Endothelial cell of umbilical vein (primary cell): ENCODE measurements at regions not wholly inside any gene's neighbourhood (a gene's known extent, or its start where the extent isn't known, plus 50 kb on each side); places are given as distances from the start of the nearest gene placed in this dataset.

Experiments used
- BruUV-seq: library from RNA; stranded (reverse); fragments of 400-500 nt; replicated peaks from 2 replicates; lab custom pipeline; 2021; lab: Mats Ljungman, UMichigan
- CTCF ChIA-PET: fragments of 300-600, 350-600 bp; sonication (Branson Sonifier 250); formaldehyde crosslinking; loops from one replicate; lab custom pipeline; 2021; ENCODE audit warnings: antibody characterized with exemption, inconsistent platforms; lab: Charles Lee
- POLR2A ChIA-PET: fragments of 300-600, 350-600 bp; sonication (Branson Sonifier 250); formaldehyde crosslinking; loops from one replicate; lab custom pipeline; 2021; ENCODE audit warnings: antibody characterized with exemption, inconsistent platforms; lab: Charles Lee
- DNase-seq: peaks from one replicate; pipeline ENCODE4 v3.0.0-alpha.2; 2011; ENCODE audit warnings: low read depth, low spot score
- FAIRE-seq: peaks from 2 replicates; lab custom pipeline; 2011; peaks lifted over from hg19 to GRCh38; lab: Jason Lieb, UNC
- H2AFZ ChIP-seq: 2 replicates; pipeline ENCODE4 v1.6.0; 2012; ENCODE audit warnings: low read depth, low read length, control low read depth, inconsistent platforms
- H3K27ac ChIP-seq: 2 replicates; pipeline ENCODE4 v1.5.1; 2011; ENCODE audit warnings: low read depth, mild to moderate bottlenecking, control low read depth, low read length, moderate library complexity; ENCODE audit not compliant: insufficient read depth
- H3K27me3 ChIP-seq, 2 experiments: 2 replicates each; pipeline versions ENCODE4 v1.6.0 to v1.6.1; 2011; ENCODE audit warnings: low read length in 2 of 2, mixed read lengths in 1 of 2; ENCODE audit not compliant: control insufficient read depth in 2 of 2, insufficient read depth in 2 of 2
- H3K36me3 ChIP-seq, 2 experiments: 2 replicates in 1 of 2; 3 replicates in 1 of 2; pipeline ENCODE4 v1.5.1; 2011; ENCODE audit warnings: low read length in 2 of 2, mild to moderate bottlenecking in 1 of 2, moderate library complexity in 1 of 2; ENCODE audit not compliant: control insufficient read depth in 2 of 2, insufficient read depth in 2 of 2; ENCODE audit errors: extremely low read depth in 1 of 2
- H3K4me1 ChIP-seq: 3 replicates; pipeline ENCODE4 v1.5.1; 2011; ENCODE audit warnings: mild to moderate bottlenecking, low read length; ENCODE audit not compliant: control insufficient read depth, insufficient read depth; ENCODE audit errors: extremely low read depth
- H3K4me2 ChIP-seq: 2 replicates; pipeline ENCODE4 v1.6.1; 2011; ENCODE audit warnings: low read length, control low read depth, mixed read lengths; ENCODE audit not compliant: insufficient read depth
- H3K4me3 ChIP-seq, 3 experiments: fragments of 200-600 bp in 1 of 3; sonication (generic), shearing (Covaris generic) in 1 of 3; replicated peaks in 1 of 3; 2 replicates each; pipeline ENCODE4 v1.5.1; 2011 to 2016; ENCODE audit warnings: control low read depth in 3 of 3, low read length in 3 of 3, mild to moderate bottlenecking in 2 of 3, inconsistent platforms in 1 of 3, low read depth in 1 of 3, moderate library complexity in 1 of 3; ENCODE audit not compliant: insufficient read depth in 1 of 3
- H3K79me2 ChIP-seq: 2 replicates; pipeline ENCODE4 v1.6.0; 2012; ENCODE audit warnings: low read length, inconsistent platforms; ENCODE audit not compliant: control insufficient read depth, insufficient read depth
- H3K9ac ChIP-seq: replicated peaks from 2 replicates; pipeline ENCODE3; 2011; ENCODE audit warnings: low read length, control low read depth; ENCODE audit not compliant: insufficient read depth; ENCODE audit errors: extremely low read depth
- H3K9me1 ChIP-seq: replicated peaks from 3 replicates; pipeline ENCODE4 v1.6.0; 2011; ENCODE audit warnings: mild to moderate bottlenecking, low read length; ENCODE audit not compliant: control insufficient read depth, insufficient read depth; ENCODE audit errors: extremely low read depth
- H3K9me3 ChIP-seq: replicated peaks from 2 replicates; pipeline ENCODE4 v1.5.1; 2012; ENCODE audit warnings: low read length, inconsistent platforms; ENCODE audit not compliant: control insufficient read depth, insufficient read depth
- H4K20me1 ChIP-seq: replicated peaks from 2 replicates; pipeline ENCODE3; 2011; ENCODE audit warnings: mild to moderate bottlenecking, low read length; ENCODE audit not compliant: control insufficient read depth, insufficient read depth; ENCODE audit errors: extremely low read depth
- CTCF ChIP-seq, 2 donors: IDR thresholded peaks; 1 replicate in 1 of 2; 2 replicates in 1 of 2; pipeline ENCODE4 v1.5.1; 2011; ENCODE audit warnings: low read length in 2 of 2, mild to moderate bottlenecking in 2 of 2, moderate library complexity in 2 of 2, control low read depth in 1 of 2, inconsistent platforms in 1 of 2, low read depth in 1 of 2; ENCODE audit not compliant: insufficient read depth in 1 of 2; ENCODE audit errors: extremely low read depth in 1 of 2
- FOS ChIP-seq: IDR thresholded peaks from 2 replicates; pipeline ENCODE4 v1.6.1; 2011; ENCODE audit warnings: mild to moderate bottlenecking, low read length, moderate library complexity, borderline replicate concordance; ENCODE audit not compliant: insufficient read depth
- GATA2 ChIP-seq: IDR thresholded peaks from 2 replicates; pipeline ENCODE4 v1.7.0; 2011; ENCODE audit warnings: low read depth, mild to moderate bottlenecking, moderate library complexity, mixed read lengths, low read length; ENCODE audit not compliant: insufficient read length, insufficient read depth
- JUN ChIP-seq: IDR thresholded peaks from 2 replicates; pipeline ENCODE4 v1.6.1; 2011; ENCODE audit warnings: borderline replicate concordance, low read depth; ENCODE audit not compliant: insufficient read length, insufficient read depth
- MAX ChIP-seq: IDR thresholded peaks from 2 replicates; pipeline ENCODE4 v1.6.1; 2011; ENCODE audit not compliant: insufficient read depth, insufficient read length
- MYC ChIP-seq: IDR thresholded peaks from one replicate; pipeline ENCODE4 v1.6.1; 2011; ENCODE audit warnings: mild to moderate bottlenecking, low read depth, low read length
- POLR2A ChIP-seq: IDR thresholded peaks from 2 replicates; pipeline ENCODE4 v1.6.1; 2012; ENCODE audit warnings: low read depth, mild to moderate bottlenecking, control low read depth, low read length
- dilution Hi-C: fragments of 300-500 bp; cut with MboI; formaldehyde crosslinking; loops from one replicate; pipeline ENCODE4 v1.15.0; 2019; ENCODE audit warnings: low sequenced_read_pairs; ENCODE audit not compliant: extremely low pct_ligation_motif_present
- intact Hi-C: fragments of 100-400 bp; cut with micrococcal nuclease; formaldehyde crosslinking; loops from one replicate; pipeline ENCODE4 v1.10.0; 2022

GRCh38 chr12:118780939-118781338, 200.4 kb upstream of the SRRM4 start:
- dilution Hi-C loops: no loop called here
- CTCF ChIA-PET: no interaction called here
- H3K9ac ChIP-seq: no peak overlapping the region

More at GRCh38 chr12:118780939-118781338, 200.4 kb upstream of the SRRM4 start:
- FAIRE-seq (no peak), DNase-seq (no peak)
- Histone ChIP-seq H3K4me2 (no peak overlapping the region), H3K36me3 (no peaks in the 10 kb centered on the region), H3K4me1 (no peaks in the 10 kb centered on the region), H3K4me3 (no peak overlapping the region), H4K20me1 (no peaks in the 10 kb centered on the region), H3K9me1 (no peaks in the 10 kb centered on the region), H3K9me3 (peaks cover 3% of the 10 kb centered on the region), H2AFZ (no peak overlapping the region), H3K79me2 (no peaks in the 10 kb centered on the region), H3K27me3 (no peaks in the 10 kb centered on the region), H3K27ac (no peak overlapping the region)
- TF ChIP-seq MAX (no peak), MYC (no peak), FOS (no peak), POLR2A (no peak), CTCF (IDR thresholded peaks at IDR 0.05; ENCODE audit: extremely low read depth in 1 of 2, insufficient read depth in 1 of 2, low read depth in 1 of 2, low read length in 2 of 2) (no peak), GATA2 (no peak), JUN (no peak)
- intact Hi-C loops: no loop called here
- no TSS peak for BruUV-seq
- POLR2A ChIA-PET: no interaction called here
